Renal cortex interstitium (tissue), 11 donors: ENCODE measurements at regions not wholly inside any gene's neighbourhood (a gene's known extent, or its start where the extent isn't known, plus 50 kb on each side); places are given as distances from the start of the nearest gene placed in this dataset.

Experiments used
- DNase-seq, 11 donors: peaks; one replicate each; pipeline ENCODE4 v3.0.0-alpha.2; 2013; ENCODE audit warnings: low read depth in 9 of 11, low spot score in 4 of 11; ENCODE audit errors: extremely low read depth in 1 of 11

DNA sequence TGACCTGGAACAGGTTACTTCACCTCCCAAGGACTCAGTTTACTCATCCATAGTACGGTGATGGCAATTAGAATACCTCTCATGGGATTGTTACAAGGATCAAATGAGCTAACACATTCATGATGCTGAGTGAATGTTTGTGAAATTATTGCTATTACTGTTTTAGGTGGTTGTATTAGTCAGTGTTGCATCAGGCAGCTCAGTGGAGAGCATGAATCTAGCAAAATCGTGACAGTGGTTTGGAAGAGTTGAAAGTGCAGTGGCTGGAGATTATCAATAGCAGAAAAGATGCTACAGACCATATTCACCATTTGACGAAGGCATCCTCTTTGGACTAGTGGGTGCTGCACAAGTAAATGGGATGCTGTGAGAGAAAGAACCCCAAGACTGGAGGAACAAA is 50.4 kb upstream of the CTNNBL1 start:
- DNase-seq: no peak

DNA sequence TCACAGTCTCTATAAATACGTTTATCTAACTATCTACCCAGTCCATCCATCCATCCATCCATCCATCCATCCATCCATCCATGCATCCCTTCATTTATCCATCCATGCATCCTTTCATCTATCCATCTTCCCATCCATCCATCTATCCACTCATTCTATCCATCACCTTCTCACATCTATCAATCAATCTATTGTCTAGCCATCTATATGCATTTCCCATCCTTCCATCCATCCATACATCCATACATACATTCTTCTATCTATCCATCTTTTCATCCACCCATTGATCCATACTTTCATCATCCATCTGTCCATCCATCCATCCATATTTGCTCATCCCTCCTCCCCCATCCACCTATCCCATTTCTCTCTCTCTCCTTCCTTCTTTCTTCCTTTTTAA is 51.6 kb upstream of the CTNNBL1 start:
- DNase-seq: no peak

DNA sequence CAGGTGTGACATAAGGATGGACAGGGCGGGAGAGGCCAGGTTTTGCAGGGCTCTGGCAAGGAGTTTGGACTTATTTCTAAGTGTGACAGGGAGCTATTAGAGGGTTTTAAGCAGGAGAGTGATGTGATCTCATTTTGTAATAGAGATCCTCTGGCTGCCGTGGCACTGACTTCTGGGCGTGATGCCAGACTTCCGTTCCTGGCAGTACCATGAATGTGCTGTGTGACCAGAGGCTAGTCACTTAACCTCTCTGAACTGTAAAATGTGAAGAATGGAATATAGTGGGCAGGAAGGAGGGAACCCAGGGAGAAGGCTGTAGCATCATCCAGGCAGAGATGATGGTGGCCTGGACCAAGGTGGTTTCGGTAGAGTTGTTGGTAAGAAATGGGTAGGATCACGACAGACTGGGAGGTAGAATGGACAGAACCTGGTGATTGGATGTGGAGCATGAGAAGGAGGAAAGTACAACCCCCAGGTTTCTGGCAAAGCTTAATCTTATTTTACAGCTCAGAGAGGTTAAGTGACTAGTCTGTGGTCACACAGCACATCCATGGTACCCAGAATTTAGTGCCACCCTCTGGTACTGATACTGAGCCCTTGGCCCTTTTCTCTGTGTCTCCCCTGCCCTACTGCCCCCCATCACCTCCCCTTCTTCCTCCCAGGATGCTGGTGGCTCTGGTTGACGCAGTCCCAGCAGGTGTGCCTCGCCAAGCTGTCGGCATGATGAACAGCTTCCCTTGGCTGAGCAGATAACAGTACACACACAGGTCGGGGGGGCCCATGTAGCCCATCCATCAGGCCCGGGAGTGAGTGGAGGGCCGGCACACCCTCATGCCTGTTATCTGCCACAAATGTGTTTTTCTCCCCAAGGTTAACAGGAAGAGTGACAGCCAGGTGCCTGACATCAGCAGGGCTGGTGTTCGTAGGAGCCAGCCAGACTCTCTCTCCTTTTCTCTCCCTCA is 52.9 kb upstream of the CTNNBL1 start:
- no peak for DNase-seq

DNA sequence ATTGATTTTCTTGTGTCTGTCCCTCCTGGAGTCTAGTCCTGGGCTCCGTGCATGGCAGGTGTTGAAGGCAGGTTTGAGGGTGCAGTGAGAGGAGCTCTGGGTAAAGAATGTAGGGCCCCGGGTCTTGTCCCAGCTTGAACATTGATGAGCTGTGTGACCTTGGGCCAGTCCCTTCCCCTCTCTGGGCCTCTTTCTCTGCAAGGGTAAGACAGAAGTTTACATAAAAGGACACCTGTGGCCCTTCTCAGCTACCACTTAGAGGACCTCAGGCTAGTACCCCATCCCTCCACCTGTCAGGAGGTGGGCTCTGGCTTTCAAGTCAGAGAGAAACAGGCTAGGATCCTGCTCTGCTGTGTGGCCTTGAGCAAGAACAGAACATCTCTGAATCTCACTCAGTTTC is 55.3 kb upstream of the CTNNBL1 start:
- no peak for DNase-seq

DNA sequence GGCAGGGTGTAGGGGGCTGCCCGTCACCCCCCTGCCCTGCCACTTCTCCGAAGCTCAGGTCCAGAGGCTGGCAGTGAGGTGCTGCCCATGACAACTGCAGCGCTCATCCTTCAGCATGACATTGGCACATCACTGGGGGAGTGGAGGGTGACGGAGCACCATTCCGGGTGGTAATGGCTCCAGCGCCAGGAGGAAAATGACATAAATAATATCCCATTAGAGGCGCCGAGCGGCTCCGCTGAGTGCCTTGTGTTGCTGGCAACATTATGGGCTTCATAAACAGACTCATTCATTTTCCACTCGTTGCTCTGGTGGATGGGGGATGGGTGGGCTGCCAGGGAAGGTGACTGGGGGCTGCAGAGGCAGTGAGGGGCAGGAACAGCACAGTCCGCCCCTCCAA is 56.9 kb upstream of the CTNNBL1 start:
- no peak for DNase-seq

DNA sequence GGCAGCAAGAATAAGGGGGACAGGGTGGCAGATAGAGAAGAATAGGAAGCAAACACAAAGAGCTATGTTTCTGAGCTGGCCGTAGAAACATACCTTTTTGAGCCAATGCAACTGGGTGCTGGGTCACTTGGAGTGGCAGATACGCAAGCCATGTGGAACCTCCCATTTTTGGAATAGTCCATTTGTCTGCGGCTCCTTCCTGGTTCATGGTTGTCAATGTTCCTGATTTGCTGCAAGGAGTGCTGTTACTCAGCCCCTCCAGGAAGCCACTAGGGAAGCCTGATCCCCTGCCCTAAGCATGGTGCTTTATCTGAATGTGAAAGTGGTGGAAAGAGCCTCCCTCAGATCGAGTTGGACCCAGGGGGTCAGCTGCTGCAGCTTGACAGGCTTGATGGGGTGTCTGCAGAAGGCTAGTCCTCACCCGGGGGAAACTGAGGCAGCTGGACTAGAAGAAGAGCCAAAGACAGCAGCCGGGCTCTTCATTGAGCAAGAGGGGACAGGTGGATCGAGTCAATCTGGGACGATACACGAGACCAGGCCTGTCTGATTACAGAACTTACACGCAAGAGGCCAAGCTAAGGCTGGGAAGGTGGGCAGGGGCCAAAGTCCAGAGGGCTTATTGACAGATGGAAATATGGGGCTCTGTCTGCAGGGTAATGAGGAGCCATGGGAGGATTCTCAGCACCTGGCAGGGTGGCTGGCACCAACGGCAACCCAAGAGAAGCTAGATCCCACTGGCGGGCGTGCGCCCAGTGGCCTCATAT is 57.4 kb upstream of the CTNNBL1 start:
- no peak for DNase-seq

DNA sequence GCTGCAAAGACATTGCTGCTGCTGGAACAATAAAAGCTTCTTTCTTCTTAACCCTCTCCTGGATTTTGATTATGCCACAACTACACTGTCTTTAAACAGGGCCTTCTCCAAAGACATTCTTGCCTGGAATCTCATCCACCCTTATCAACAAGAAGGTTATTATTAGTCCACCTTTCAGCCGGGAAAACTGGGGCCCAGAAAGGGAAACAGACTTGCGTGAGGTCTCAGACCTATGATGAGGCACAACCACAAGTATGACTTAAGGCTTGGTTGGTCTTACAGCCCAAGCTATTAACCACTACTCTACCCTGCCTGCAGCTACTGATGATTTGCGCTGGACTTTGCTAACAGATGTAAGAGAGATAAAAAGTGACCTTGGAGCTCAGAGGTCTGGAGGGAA is 62.8 kb upstream of the CTNNBL1 start:
- no peak for DNase-seq

DNA sequence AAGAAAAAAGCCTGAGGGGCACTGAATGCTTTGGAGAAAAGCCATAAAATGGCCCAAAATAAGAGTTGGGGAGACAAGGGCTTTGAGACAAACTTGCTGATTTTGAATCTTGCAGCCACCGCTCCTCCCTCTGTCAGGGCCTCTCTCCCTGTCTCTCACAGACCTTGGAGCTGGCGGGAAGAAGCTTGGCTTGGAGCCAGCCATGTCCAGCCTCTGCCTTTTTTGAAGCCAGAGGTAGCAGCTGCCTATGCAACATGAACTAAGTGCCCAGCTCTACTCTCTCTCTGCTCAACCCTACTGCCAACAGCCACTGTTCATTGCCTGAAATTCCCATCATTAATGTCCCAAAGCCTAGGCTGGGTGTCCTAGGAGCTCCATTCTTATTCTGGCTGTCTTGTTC is 63.7 kb upstream of the CTNNBL1 start:
- no peak for DNase-seq

DNA sequence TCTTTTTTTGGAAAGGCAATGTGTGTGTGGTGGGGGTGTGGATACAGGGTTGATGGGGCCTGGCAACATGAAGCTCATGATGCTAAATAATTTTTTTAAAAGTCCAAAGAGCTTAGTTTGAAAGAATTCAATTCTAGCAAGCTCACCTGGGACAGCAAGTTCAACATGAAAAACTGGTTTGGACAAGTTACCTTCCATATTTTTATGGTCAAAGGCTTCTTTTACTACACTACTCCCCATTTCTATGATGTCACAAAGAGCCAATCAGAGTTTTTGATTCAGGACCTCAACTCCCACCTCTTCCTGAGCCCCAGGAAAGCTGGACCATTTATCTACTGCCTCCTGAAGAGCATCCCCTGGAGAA is 66.1 kb upstream of the CTNNBL1 start:
- no peak for DNase-seq

DNA sequence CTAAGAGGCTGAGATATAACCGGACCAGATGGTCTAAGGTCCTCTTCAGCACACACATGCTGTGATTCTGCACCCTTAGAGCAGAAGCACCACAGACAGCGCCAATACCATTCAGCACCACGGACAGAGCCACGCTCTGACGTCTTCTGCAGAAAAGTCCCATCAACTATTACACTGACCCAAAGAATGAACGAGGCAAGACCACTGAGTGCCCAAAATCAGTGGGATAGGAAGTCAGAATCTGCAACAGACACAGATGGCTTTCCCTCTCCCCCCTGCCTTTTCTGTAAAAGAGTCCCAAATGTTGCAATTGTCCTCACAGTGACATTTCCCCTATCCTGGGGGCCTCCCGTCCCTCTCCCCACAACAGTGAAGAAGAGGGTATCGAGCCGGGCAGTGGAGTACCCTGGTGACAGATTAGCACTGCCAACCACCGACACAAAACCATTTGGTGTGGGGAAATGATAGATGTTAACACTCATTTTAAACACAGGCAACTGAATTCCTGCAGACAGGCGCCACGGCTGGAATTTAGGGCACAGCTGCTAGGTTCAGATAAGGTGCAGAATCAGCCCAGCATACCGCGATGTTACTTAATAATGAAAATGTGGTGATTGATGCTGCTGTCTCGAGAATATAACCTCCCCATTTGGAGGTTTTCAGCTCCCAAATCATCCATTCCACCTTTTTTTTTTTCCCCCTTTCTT is 66.6 kb upstream of the CTNNBL1 start:
- DNase-seq: peak; percentile 55 to 86 (median 70)

DNA sequence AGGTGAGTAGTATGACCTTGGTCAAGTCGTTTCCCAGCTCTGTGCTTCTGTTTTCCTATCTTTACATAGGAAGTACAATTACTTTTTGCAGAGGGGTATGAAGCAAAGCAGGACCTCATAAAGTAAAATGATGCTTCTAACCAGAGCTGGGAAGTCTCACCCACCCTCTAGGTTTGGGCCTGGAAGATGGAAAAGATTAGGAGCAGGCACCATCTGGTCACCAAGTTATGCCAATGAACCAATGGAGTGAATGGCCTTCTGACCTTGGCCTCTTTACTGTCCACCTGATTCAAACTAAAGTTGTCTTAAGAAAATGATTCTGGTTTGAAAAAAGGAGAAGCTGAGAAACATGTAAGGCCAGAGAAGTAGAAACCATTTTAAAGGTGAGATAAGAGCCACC is 68.9 kb upstream of the CTNNBL1 start:
- no peak for DNase-seq

DNA sequence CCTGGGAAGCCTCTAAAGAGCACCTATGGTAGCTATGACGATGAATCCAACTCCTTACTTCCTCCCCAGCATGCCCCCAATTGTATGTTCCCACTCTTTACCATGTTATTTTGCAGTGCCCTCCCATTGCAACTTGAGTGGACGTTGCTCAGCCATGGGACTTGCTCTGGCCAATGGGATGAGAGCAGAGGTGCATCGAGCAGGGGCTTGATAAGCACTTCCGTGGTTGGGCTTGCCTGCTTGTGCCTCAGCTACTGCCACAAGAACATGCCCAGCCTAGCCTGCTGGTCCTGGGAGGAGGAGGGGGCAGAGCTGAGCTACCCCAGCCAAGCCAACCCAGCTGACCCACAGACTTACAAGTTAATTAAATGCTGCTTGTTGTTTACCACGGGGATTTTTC is 71.1 kb upstream of the CTNNBL1 start:
- DNase-seq: no peak

DNA sequence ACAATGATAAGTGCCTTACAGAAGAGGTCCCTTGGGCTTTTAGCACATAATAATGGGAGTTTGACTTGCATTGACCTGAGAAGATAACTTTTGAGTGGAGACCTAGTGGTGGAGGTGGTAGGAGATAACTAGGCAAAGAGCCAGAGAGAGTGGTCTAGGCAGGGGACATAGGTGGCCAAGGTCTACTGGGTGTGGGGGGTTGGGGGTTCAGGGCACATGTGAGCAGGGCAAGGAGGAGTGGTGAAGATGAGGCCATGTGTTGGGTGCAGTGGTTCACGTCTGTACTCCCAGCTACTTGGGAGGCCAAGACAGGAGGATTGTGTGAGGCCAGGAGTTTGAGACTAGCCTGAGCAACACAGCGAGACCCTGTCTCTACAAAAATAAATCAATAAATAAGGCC is 74.3 kb upstream of the CTNNBL1 start:
- DNase-seq: no peak

DNA sequence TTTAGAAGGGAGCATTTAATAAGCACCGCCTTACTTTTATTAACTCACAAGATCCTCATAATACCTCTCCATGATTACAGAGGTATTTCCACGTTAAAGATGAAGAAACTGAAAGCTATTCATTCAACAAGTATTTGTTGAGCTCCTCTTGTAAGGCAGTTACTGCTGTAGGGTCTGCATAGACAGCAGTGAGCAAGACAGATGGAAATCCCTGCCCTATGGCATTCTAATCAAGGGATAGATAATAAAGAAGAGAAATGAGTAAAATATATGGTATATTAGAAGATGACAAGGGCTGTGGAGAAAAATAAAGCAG is 77.8 kb upstream of the CTNNBL1 start:
- DNase-seq: no peak

DNA sequence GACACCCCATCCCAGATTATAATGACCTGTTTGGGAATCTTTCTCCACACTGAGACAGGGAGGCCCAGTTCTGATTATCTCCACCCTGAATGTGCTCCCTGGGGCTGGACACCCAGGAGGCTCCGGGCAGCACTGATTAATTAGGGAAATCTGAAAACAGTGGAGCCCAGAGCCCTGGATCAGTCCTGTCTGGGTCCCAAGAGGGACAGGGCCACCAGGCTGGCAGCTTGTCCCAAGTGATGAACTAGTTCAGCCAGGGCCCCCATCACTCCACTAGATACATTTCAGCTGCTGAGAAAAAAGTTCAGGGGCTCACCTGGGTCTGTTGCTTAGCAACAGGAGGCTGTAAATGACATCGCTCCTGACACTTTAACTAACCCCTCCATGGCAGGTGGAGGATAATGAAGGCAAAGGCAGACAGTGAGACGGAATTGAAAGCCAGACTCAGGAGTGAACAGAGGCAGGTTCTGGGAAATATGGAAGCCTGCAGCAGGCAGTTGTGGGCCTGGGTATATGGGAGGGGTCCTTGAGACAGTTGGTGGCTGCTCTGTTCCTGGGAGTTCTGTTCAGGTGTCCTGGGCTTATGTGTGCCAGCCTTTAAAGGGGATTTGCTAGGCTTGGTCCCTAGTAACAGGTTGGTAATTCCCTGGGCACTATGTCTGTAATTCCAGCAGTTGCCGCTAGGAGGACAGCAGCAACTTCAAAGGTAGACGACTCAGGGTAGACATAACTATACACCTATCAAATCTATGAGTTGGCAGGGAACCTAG is 78.3 kb upstream of the CTNNBL1 start:
- peak in 2 of 11 donors; percentile 17 to 24 for DNase-seq

DNA sequence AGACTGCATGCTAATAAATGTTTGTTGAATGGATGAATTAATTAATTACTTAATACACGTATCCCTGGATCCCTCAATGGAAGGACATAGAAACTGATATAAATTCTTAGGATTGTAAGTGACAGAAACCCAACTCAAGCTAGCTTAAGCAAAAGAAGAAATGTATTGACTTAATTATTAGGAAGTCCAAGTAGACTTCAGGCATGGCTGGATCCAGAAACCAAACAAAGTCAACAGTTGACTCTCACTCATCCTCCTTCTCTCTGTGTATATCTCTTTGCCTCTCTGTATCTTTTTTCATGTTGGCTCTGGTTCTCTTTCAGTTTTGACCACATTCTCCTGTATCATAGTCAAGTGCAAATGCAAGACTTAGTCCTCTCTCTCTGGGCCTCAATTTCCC is 82.0 kb upstream of the CTNNBL1 start:
- no peak for DNase-seq

DNA sequence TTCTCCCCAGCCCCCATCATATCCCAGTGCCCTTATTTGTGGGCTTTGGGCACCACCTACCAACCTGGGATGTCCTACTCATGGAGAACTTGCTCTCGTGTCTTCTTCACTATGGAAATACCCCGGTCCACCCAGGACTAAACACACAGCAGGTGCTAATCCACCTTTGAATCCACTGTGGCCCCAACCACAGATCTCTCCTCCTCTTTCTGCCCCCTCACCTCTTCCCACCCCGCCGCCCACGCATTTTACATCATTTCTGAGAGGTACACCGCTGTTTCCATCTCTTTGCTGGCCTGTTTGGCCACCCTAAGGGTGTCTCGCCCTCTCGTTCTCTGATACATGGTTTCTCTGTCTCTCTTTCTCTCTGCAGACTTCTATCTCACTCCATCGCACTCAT is 82.5 kb upstream of the CTNNBL1 start:
- DNase-seq: no peak

DNA sequence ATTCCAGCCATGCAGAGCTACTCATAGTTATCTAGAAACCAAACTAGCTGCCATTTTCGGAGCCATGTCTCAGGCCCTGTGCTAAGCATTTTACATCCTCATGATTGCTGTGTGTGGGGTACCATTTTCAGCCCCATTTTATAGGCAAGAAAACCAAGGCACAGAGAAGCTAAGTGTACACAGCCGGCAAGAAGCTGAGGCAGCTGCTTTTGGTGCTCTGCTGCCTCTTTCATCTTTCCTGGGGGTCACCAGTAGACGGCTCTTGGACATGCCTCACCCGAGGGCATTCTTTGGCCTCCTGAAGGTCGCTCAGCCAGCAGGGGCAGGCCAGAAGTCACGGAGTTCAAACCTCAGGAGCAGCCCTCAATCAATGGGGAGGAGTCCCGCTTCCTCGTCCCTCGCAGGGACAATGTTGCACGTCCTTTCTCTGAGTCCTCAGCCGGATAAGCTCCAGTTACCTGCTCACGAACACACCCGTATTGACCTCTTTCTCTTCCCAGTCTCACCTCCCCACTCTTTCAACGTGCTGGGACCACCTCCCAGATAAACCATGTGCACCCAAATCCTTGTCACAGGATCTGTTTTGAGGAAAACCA is 82.6 kb upstream of the BLCAP start:
- no peak for DNase-seq

DNA sequence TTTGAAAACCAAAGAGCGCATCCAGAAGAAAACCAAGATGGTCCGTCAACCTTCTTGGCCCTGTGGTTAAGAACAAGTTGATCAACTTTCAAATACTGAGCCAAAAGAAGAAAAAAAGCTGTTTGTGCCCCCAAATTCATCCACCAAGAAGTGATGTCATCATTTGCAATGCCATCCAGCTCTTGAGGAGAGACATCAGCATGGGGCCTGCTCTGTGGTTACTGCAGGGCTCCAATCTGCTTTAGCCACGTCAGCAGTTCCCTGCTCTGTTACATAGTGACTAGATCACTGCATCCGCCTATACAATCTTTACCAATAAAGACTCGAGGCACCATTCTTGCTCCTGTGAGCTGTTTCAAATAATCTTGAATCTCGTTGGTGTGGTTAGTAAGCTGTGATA is 75.0 kb upstream of the BLCAP start:
- no peak for DNase-seq
